ENCODE measurements at regions not wholly inside any gene's neighbourhood (a gene's known extent, or its start where the extent isn't known, plus 50 kb on each side); places are given as distances from the start of the nearest gene placed in this dataset.

- no peak for DNase-seq
Observed at GRCh38 chr4:148740701-148741100, 298.5 kb upstream of the NR3C2 start.

- DNase-seq: no peak
Observed at GRCh38 chr4:148737061-148737770, 295.0 kb upstream of the NR3C2 start.

GRCh38 chr4:148735432-148736155, 293.4 kb upstream of the NR3C2 start:
- no peak for DNase-seq

GRCh38 chr4:148730766-148731165, 288.6 kb upstream of the NR3C2 start:
- DNase-seq: no peak

GRCh38 chr4:148730082-148730640, 287.9 kb upstream of the NR3C2 start:
- no peak for DNase-seq

GRCh38 chr4:148717988-148718387, 275.8 kb upstream of the NR3C2 start:
- no peak for DNase-seq

- DNase-seq: no peak
Observed at GRCh38 chr4:148716431-148717052, 274.3 kb upstream of the NR3C2 start.

- no peak for DNase-seq
Observed at GRCh38 chr4:148704291-148704690, 262.1 kb upstream of the NR3C2 start.

- no peak for DNase-seq
Observed at GRCh38 chr4:148694702-148695101, 252.5 kb upstream of the NR3C2 start.

GRCh38 chr4:148693913-148694649, 251.9 kb upstream of the NR3C2 start:
- no peak for DNase-seq

GRCh38 chr4:148692242-148692641, 250.0 kb upstream of the NR3C2 start:
- peak; percentile 14 for DNase-seq

GRCh38 chr4:148686449-148686848, 244.2 kb upstream of the NR3C2 start:
- DNase-seq: no peak

- no peak for DNase-seq
Observed at GRCh38 chr4:148684638-148685037, 242.4 kb upstream of the NR3C2 start.

- DNase-seq: no peak
Observed at GRCh38 chr4:148680884-148681283, 238.7 kb upstream of the NR3C2 start.

GRCh38 chr4:148676344-148676743, 234.1 kb upstream of the NR3C2 start:
- no peak for DNase-seq

GRCh38 chr4:148674876-148675275, 232.7 kb upstream of the NR3C2 start:
- DNase-seq: no peak

- no peak for DNase-seq
Observed at GRCh38 chr4:148664636-148665035, 222.4 kb upstream of the NR3C2 start.

- DNase-seq: no peak
Observed at GRCh38 chr4:148654131-148654530, 211.9 kb upstream of the NR3C2 start.

- DNase-seq: no peak
Observed at GRCh38 chr4:148653681-148654080, 211.5 kb upstream of the NR3C2 start.

GRCh38 chr4:148651991-148652390, 209.8 kb upstream of the NR3C2 start:
- DNase-seq: no peak

GRCh38 chr4:148649652-148650331, 207.6 kb upstream of the NR3C2 start:
- DNase-seq: no peak

GRCh38 chr4:148643851-148644250, 201.6 kb upstream of the NR3C2 start:
- DNase-seq: no peak
